Mammary epithelial cell (primary cell): ENCODE measurements at regions not wholly inside any gene's neighbourhood (a gene's known extent, or its start where the extent isn't known, plus 50 kb on each side); places are given as distances from the start of the nearest gene placed in this dataset.

Experiments
- EZH2 ChIP-seq: IDR thresholded peaks from 2 replicates; pipeline ENCODE4 v1.6.1; 2012; ENCODE audit warnings: low read length, inconsistent platforms, borderline replicate concordance
- TF ChIP-seq, protein P1 (sequence below), 2 donors: IDR thresholded peaks in 1 of 2; conservative IDR thresholded peaks in 1 of 2; 2 replicates each; pipeline ENCODE4 v1.5.1; 2011 to 2012; ENCODE audit warnings: inconsistent platforms in 2 of 2, low read length in 2 of 2, mild to moderate bottlenecking in 2 of 2, control low read depth in 1 of 2, low read depth in 1 of 2; ENCODE audit not compliant: insufficient read depth in 1 of 2; ENCODE audit errors: extremely low read depth in 1 of 2

GRCh38 chr13:100735494-100735893 is 60.9 kb upstream of the TMTC4 start:
- TF ChIP-seq, protein P1, sequence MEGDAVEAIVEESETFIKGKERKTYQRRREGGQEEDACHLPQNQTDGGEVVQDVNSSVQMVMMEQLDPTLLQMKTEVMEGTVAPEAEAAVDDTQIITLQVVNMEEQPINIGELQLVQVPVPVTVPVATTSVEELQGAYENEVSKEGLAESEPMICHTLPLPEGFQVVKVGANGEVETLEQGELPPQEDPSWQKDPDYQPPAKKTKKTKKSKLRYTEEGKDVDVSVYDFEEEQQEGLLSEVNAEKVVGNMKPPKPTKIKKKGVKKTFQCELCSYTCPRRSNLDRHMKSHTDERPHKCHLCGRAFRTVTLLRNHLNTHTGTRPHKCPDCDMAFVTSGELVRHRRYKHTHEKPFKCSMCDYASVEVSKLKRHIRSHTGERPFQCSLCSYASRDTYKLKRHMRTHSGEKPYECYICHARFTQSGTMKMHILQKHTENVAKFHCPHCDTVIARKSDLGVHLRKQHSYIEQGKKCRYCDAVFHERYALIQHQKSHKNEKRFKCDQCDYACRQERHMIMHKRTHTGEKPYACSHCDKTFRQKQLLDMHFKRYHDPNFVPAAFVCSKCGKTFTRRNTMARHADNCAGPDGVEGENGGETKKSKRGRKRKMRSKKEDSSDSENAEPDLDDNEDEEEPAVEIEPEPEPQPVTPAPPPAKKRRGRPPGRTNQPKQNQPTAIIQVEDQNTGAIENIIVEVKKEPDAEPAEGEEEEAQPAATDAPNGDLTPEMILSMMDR (conservative IDR thresholded peaks at IDR 0.05 in 1 of 2, IDR thresholded peaks at IDR 0.05 in 1 of 2; ENCODE audit: extremely low read depth in 1 of 2, insufficient read depth in 1 of 2, low read depth in 1 of 2, low read length in 2 of 2) = no peak
- no peak for TF ChIP-seq EZH2
